ENCODE measurements at regions not wholly inside any gene's neighbourhood (a gene's known extent, or its start where the extent isn't known, plus 50 kb on each side); places are given as distances from the start of the nearest gene placed in this dataset.

DNA sequence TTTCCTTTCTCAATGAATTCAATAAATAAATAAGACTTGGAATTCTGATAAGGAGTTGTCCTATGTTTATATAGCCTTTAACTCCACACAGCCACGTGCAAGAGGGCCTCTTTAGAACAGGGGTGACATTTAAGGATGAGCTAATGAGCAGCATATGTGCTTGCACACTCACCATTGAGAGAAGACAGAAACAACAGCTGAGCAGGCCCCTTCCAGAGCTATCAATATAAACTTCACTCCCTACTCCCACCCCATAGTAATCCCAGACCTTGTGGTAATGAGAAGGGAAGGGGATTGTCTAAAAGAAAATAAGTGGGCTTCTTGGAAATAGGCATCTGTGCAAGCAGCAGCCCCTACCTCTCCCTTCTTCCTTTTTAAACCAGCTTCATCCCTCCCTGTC is 176.0 kb downstream of the SEC16B start:
- DNase-seq (ENCODE audit: low spot score in 2 of 2), result no peak
- no peaks in the 10 kb centered on the region for H3K9me3 ChIP-seq
- H3K4me1 ChIP-seq, result no peaks in the 10 kb centered on the region
- H3K27me3 ChIP-seq, result no peaks in the 10 kb centered on the region
- no peak overlapping the region for H3K27ac ChIP-seq
- TF ChIP-seq POLR2A (IDR thresholded peaks at IDR 0.05) (no peak), EP300 (IDR thresholded peaks at IDR 0.05) (no peak)
- TF ChIP-seq, protein P1, sequence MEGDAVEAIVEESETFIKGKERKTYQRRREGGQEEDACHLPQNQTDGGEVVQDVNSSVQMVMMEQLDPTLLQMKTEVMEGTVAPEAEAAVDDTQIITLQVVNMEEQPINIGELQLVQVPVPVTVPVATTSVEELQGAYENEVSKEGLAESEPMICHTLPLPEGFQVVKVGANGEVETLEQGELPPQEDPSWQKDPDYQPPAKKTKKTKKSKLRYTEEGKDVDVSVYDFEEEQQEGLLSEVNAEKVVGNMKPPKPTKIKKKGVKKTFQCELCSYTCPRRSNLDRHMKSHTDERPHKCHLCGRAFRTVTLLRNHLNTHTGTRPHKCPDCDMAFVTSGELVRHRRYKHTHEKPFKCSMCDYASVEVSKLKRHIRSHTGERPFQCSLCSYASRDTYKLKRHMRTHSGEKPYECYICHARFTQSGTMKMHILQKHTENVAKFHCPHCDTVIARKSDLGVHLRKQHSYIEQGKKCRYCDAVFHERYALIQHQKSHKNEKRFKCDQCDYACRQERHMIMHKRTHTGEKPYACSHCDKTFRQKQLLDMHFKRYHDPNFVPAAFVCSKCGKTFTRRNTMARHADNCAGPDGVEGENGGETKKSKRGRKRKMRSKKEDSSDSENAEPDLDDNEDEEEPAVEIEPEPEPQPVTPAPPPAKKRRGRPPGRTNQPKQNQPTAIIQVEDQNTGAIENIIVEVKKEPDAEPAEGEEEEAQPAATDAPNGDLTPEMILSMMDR (IDR thresholded peaks at IDR 0.05), result no peak
- WGBS, 2 donors, result 4 to 8% methylated on average over 1 of the region's 1 CpG
- no peaks in the 10 kb centered on the region for H3K36me3 ChIP-seq
- H3K4me3 ChIP-seq, result no peak overlapping the region

DNA sequence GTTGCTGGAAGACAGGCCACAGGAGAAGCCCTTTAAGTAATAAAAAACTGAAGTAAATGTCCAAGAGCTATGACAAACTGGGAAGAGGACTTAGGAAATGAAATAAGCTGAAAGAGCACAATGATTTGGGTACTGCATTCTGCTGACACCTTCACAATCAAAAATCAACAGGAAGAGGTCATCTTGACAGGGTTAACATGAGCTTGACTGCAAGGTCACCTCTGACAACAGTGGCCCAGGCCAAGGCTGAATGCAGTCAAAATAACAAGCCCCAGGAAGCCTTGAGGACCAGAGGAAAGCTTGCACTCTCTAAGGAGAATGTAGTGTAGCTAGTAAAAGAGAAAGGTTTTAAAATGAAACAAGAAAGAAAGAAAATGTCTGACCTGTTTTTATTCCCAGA is 179.3 kb downstream of the SEC16B start:
- H3K27me3 ChIP-seq, result no peaks in the 10 kb centered on the region
- no peak overlapping the region for H3K27ac ChIP-seq
- no peak overlapping the region for H3K4me3 ChIP-seq
- no peaks in the 10 kb centered on the region for H3K36me3 ChIP-seq
- H3K9me3 ChIP-seq, result no peaks in the 10 kb centered on the region
- H3K4me1 ChIP-seq, result no peaks in the 10 kb centered on the region
- no peak for DNase-seq (ENCODE audit: low spot score in 2 of 2)
- TF ChIP-seq, protein P1 (IDR thresholded peaks at IDR 0.05), result no peak
- no peak for TF ChIP-seq POLR2A (IDR thresholded peaks at IDR 0.05)
- no peak for TF ChIP-seq EP300 (IDR thresholded peaks at IDR 0.05)

DNA sequence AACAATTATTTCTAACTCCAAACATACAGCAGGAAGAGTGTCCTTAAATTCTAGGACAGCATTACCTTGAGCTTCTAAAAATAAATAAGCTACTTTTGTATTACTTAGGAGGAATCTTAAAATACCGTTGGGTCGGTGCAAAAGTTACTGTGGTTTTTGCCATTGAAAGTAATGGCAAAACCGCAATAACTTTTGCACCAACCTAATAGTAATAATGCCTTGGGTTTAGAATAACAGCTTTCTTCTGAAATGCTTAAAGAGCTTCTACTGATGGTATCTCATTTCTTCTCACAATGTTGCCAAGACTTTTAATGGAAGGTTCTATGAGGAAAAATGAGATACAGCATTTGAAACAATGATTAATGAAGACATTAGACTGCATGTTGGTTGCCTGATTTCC is 179.9 kb downstream of the SEC16B start:
- no peak overlapping the region for H3K4me3 ChIP-seq
- WGBS, 2 donors, result 90 to 92% methylated on average over 3 of the region's 3 CpGs
- H3K4me1 ChIP-seq, result no peaks in the 10 kb centered on the region
- no peak for DNase-seq (ENCODE audit: low spot score in 2 of 2)
- H3K36me3 ChIP-seq, result no peaks in the 10 kb centered on the region
- no peaks in the 10 kb centered on the region for H3K9me3 ChIP-seq
- no peaks in the 10 kb centered on the region for H3K27me3 ChIP-seq
- H3K27ac ChIP-seq, result no peak overlapping the region
- no peak for TF ChIP-seq POLR2A (IDR thresholded peaks at IDR 0.05)
- no peak for TF ChIP-seq EP300 (IDR thresholded peaks at IDR 0.05)
- TF ChIP-seq, protein P1 (IDR thresholded peaks at IDR 0.05), result no peak

DNA sequence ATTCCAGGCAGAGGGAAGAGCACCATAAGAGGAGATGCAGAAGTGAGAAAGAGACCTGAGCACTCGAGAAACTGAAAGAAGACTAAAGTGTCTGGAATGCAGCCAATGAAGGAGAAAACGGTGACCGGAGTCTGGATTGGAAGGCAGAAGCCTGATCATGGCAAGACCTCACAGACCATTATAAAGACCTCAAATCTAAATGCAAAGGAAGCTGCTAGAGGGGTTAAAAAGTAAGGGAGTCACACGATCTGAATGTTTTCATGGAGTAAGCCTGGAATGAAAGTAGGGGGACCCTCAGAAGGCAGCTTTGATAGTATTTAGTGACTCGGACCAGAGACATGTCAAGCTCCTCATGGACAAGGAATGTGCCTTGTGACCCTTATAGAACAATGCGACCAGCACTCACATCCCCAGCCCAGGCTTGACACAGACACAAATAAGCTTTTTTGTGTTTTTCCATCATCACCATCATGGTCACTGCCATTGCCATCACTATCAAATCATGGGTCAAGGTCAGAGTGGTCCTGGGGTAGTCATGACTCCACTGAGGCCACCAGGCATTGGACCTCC is 183.6 kb downstream of the SEC16B start:
- Histone ChIP-seq H3K9me3 (no peaks in the 10 kb centered on the region), H3K27me3 (no peaks in the 10 kb centered on the region), H3K4me3 (no peak overlapping the region), H3K27ac (no peak overlapping the region), H3K4me1 (no peaks in the 10 kb centered on the region), H3K36me3 (no peaks in the 10 kb centered on the region)
- no peak for TF ChIP-seq EP300 (IDR thresholded peaks at IDR 0.05)
- TF ChIP-seq POLR2A (IDR thresholded peaks at IDR 0.05), result no peak
- TF ChIP-seq, protein P1 (IDR thresholded peaks at IDR 0.05), result no peak
- no peak for DNase-seq (ENCODE audit: low spot score in 2 of 2)
- 56 to 67% methylated on average over 6 of the region's 6 CpGs for WGBS, 2 donors

DNA sequence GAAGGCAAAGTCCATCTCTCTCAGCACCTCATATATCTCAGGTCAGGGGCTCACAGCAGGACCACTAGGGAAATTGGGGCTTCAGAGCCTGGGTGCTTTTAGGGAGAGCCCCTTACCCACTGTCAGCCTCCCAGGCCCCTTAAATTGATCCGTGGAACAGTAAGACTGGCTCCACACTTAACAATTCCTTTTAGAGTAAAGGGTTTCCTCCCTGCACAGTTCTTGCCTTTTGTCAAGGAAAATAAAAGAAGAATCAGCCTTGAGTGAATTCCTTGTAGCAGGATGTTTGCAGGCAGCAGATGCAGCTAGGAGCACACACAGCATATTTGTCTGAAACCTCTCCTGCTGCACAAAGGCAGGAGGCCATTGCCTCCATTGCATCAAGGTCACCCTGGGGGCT is 184.9 kb downstream of the SEC16B start:
- Histone ChIP-seq H3K4me3 (no peak overlapping the region), H3K36me3 (no peaks in the 10 kb centered on the region), H3K9me3 (no peaks in the 10 kb centered on the region), H3K27ac (no peak overlapping the region), H3K27me3 (no peaks in the 10 kb centered on the region), H3K4me1 (peaks cover 0 to 3% (median 0%) of the 10 kb centered on the region in 4 donors)
- TF ChIP-seq, protein P1 (IDR thresholded peaks at IDR 0.05), result no peak
- TF ChIP-seq POLR2A (IDR thresholded peaks at IDR 0.05) (no peak), EP300 (IDR thresholded peaks at IDR 0.05) (no peak)
- WGBS, 2 donors, result 33 to 40% methylated on average over 1 of the region's 1 CpG
- no peak for DNase-seq (ENCODE audit: low spot score in 2 of 2)

Data from tibial nerve (tissue), 4 donors.